NCI-H1694 treated with DMSO at 0.1 percent for 48 hours (cell line): ENCODE measurements at regions not wholly inside any gene's neighbourhood (a gene's known extent, or its start where the extent isn't known, plus 50 kb on each side); places are given as distances from the start of the nearest gene placed in this dataset.
"Not testable (repeated sequence)": the region's sequence is repeated elsewhere in the genome, so short reads cannot be mapped to it uniquely, and the experiment has no call there.

Experiments used
- DNase-seq: peaks from one replicate; lab custom pipeline; 2025; lab: John Stamatoyannopoulos, UW

- DNase-seq = no peak
These were observed 860.5 kb downstream of the NCAM2 start for GRCh38 chr21:21858502-21859334.

- no peak for DNase-seq
These were observed 862.7 kb downstream of the NCAM2 start for GRCh38 chr21:21860888-21861287.

GRCh38 chr21:21864321-21864840, 866.2 kb downstream of the NCAM2 start:
- no peak for DNase-seq

- DNase-seq = no peak
These were observed 899.2 kb downstream of the NCAM2 start for GRCh38 chr21:21897275-21897883.

- no peak for DNase-seq
These were observed 900.6 kb downstream of the NCAM2 start for GRCh38 chr21:21898801-21899200.

- DNase-seq = not testable (repeated sequence)
These were observed 904.2 kb downstream of the NCAM2 start for GRCh38 chr21:21902416-21902815.

DNA sequence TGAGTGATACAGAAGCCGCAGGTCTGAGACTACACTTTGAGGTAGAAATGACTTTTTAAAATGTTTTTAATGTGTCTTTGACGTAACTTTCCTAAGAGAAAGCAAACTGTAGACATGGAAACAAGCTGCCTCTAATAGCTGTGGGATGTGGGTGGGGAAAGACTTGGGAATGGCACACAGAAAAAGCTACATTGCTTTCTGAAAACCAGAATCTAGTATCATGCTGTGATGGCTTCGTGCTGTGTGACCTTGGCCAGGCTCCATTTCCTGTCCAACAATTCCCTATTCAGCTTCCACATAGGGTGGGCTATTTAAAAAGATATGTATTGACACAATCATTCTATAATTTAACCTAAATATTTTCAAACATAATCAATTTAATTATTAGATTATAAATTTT, 909.1 kb downstream of the NCAM2 start:
- DNase-seq = no peak

GRCh38 chr21:21915816-21916215, 917.6 kb downstream of the NCAM2 start:
- no peak for DNase-seq

- DNase-seq = no peak
These were observed 923.4 kb downstream of the NCAM2 start for GRCh38 chr21:21921410-21922232.

GRCh38 chr21:21929226-21929625, 931.0 kb downstream of the NCAM2 start:
- no peak for DNase-seq

GRCh38 chr21:21929789-21930188, 931.6 kb downstream of the NCAM2 start:
- no peak for DNase-seq

DNA sequence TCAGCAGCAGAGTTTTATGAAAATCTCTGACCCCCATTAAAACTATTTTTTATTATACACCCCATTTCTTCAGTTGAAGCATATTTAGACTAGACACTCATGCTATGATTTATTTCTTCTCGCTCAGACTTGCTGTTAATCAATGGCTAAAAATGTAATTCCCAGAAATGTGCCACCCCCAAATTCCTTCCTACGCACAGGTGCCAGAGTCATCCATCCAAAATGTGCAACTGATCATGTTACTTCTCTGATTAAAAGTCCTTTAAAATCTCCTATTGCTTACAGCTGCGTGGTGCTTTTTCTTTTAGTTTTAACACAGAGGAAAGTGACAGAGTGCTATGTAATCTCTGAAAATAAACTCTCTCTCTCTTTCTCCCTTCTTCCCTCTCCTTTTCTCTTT, 954.4 kb downstream of the NCAM2 start:
- no peak for DNase-seq

DNA sequence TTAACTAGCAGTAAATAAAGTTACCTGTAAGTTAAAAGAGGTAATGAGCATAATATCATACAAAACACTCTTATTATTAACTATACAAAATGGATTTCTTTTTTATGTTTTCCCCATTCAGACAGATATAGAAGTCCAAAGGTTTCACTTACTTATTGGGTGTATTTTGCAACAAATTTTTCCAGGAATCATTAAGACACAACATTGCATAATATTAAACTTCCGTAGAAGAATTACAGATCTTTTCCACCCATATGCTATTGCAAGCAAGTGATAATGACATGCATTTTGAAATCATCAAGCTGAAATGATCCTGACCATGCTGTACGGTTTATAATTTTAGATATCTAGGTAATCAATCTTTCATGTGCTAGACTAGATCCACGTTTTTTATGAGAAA, 957.0 kb downstream of the NCAM2 start:
- no peak for DNase-seq

DNA sequence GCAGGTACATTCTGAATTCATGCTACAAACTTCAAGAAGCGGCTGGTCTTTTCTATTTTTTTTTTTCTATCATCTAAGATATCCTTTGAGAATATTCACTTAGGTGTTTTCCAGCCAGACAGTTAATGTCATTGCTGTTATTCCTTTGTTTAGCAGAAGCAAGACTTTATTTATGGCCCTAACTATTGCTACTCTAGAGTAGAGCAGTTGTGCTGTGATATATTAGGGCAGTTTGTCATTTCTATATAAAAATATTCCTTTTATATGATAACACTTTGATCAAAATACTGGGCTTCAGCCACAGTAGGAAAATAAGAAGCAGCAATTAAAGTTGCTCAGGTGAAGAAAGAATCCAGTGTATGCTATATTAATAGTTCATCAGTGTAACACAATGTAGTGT, 959.3 kb downstream of the NCAM2 start:
- DNase-seq = no peak

DNA sequence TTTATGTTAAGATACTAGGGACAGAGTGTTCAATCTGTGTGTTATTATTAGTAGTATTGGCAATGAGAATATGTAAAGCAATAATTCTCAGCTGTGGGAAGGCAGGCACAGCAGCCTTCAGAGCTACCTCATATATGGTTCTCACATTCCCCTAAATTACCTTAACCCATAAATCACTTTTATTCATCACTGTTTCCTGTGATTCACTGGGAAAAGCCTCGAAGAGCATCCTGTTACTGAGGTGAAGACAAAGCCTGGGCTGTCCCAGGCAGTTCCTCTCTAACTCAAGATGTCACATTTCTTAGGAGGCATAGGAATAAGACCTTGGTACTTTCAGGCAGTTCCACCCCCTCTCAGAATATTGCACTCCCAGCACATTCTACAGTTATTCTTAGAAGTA, 965.7 kb downstream of the NCAM2 start:
- DNase-seq = no peak

GRCh38 chr21:21968810-21969209, 970.6 kb downstream of the NCAM2 start:
- DNase-seq = no peak

GRCh38 chr21:21969211-21969610, 971.0 kb downstream of the NCAM2 start:
- no peak for DNase-seq

DNA sequence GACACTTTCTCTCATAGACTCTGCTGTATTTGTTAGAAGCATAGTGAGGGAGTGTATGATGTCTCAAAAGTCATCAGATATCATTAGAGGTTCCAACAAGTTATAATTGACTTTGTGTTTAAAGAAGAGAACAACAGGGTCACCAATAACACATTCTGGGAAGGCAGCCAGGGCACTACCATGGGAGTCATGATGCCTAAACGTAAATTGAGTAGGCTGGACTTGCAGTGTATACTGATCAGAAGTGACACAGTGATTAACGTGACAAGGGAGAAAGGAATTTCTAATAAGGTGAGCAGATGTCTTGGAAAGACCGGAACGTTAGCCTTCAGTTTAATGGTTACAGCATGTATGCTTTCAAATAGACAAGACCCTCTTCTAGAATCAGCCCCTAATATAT, 973.2 kb downstream of the NCAM2 start:
- no peak for DNase-seq

DNA sequence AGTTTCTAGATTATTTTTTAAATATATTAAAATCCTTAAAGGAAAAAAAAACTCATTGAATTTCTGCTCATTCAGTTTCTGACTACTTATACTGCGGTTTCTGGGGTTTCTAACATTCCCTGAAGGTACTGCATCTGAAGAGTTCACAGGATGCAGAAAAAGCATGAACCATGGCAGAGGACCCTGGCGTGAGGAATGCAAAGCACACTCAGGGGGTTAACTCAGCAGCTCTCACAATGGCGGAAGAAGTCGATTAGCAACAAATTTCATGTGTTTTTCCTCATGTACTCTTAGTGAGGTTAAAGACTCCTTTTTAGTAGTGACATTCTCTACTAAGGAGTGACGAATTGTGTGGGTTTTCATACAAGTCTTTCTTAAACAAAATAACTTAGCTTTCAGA, 975.6 kb downstream of the NCAM2 start:
- DNase-seq = no peak

GRCh38 chr21:21996891-21997290, 998.7 kb downstream of the NCAM2 start:
- DNase-seq = no peak

- no peak for DNase-seq
These were observed 999.5 kb downstream of the NCAM2 start for GRCh38 chr21:21997390-21998333.
